HG03139 (cell line): ENCODE measurements at regions not wholly inside any gene's neighbourhood (a gene's known extent, or its start where the extent isn't known, plus 50 kb on each side); places are given as distances from the start of the nearest gene placed in this dataset.

ENCODE experiments used
- ATAC-seq: cut with Tn5 transposase; IDR thresholded peaks from one replicate; pipeline ENCODE4 v1.9.1; 2021; ENCODE audit not compliant: unreplicated experiment

GRCh38 chr5:77846422-77847128, 70.4 kb upstream of the TBCA start:
- ATAC-seq: no peak

- no peak for ATAC-seq
Observed at GRCh38 chr5:77845324-77845646, 69.1 kb upstream of the TBCA start.

GRCh38 chr5:77844623-77845323, 68.6 kb upstream of the TBCA start:
- no peak for ATAC-seq

GRCh38 chr5:77844373-77844622, 68.2 kb upstream of the TBCA start:
- no peak for ATAC-seq

- no peak for ATAC-seq
Observed at GRCh38 chr5:77843570-77844372, 67.6 kb upstream of the TBCA start.

- no peak for ATAC-seq
Observed at GRCh38 chr5:77842243-77842642, 66.1 kb upstream of the TBCA start.

GRCh38 chr5:77841616-77842015, 65.5 kb upstream of the TBCA start:
- ATAC-seq: no peak

GRCh38 chr5:77840930-77841329, 64.8 kb upstream of the TBCA start:
- ATAC-seq: no peak

- ATAC-seq: no peak
Observed at GRCh38 chr5:77839691-77840090, 63.6 kb upstream of the TBCA start.

GRCh38 chr5:77832938-77833337, 56.8 kb upstream of the TBCA start:
- ATAC-seq: no peak

GRCh38 chr5:77832166-77832770, 56.1 kb upstream of the TBCA start:
- ATAC-seq: no peak

GRCh38 chr5:77828445-77828844, 52.3 kb upstream of the TBCA start:
- no peak for ATAC-seq
